ENCODE measurements at regions not wholly inside any gene's neighbourhood (a gene's known extent, or its start where the extent isn't known, plus 50 kb on each side); places are given as distances from the start of the nearest gene placed in this dataset.
"Not testable (repeated sequence)": the region's sequence is repeated elsewhere in the genome, so short reads cannot be mapped to it uniquely, and the experiment has no call there.

- DNase-seq (ENCODE audit: low spot score): no peak
These were observed 228.3 kb upstream of the WSB1 start for GRCh38 chr17:27065588-27065987.

- no peak for DNase-seq (ENCODE audit: low spot score)
These were observed 227.6 kb upstream of the WSB1 start for GRCh38 chr17:27066315-27066714.

- DNase-seq (ENCODE audit: low spot score): no peak
These were observed 223.9 kb upstream of the WSB1 start for GRCh38 chr17:27069842-27070508.

GRCh38 chr17:27070836-27071235, 223.1 kb upstream of the WSB1 start:
- DNase-seq (ENCODE audit: low spot score): no peak

GRCh38 chr17:27072885-27073284, 221.0 kb upstream of the WSB1 start:
- DNase-seq (ENCODE audit: low spot score): no peak

GRCh38 chr17:27076814-27077213, 217.1 kb upstream of the WSB1 start:
- no peak for DNase-seq (ENCODE audit: low spot score)

GRCh38 chr17:27078296-27078695, 215.6 kb upstream of the WSB1 start:
- DNase-seq (ENCODE audit: low spot score): no peak

GRCh38 chr17:27079660-27080059, 214.3 kb upstream of the WSB1 start:
- no peak for DNase-seq (ENCODE audit: low spot score)

GRCh38 chr17:27081002-27081638, 212.8 kb upstream of the WSB1 start:
- DNase-seq (ENCODE audit: low spot score): no peak

GRCh38 chr17:27082023-27082774, 211.7 kb upstream of the WSB1 start:
- no peak for DNase-seq (ENCODE audit: low spot score)

GRCh38 chr17:27082775-27083154, 211.1 kb upstream of the WSB1 start:
- no peak for DNase-seq (ENCODE audit: low spot score)

GRCh38 chr17:27083408-27084185, 210.3 kb upstream of the WSB1 start:
- no peak for DNase-seq (ENCODE audit: low spot score)

GRCh38 chr17:27085517-27085916, 208.4 kb upstream of the WSB1 start:
- DNase-seq (ENCODE audit: low spot score): no peak

GRCh38 chr17:27086526-27086925, 207.4 kb upstream of the WSB1 start:
- DNase-seq (ENCODE audit: low spot score): no peak

- no peak for DNase-seq (ENCODE audit: low spot score)
These were observed 205.8 kb upstream of the WSB1 start for GRCh38 chr17:27087935-27088766.

- DNase-seq (ENCODE audit: low spot score): no peak
These were observed 205.2 kb upstream of the WSB1 start for GRCh38 chr17:27088767-27089078.

GRCh38 chr17:27089079-27089928, 204.6 kb upstream of the WSB1 start:
- not testable (repeated sequence) for DNase-seq (ENCODE audit: low spot score)

GRCh38 chr17:27089929-27090247, 204.0 kb upstream of the WSB1 start:
- DNase-seq (ENCODE audit: low spot score): no peak

- DNase-seq (ENCODE audit: low spot score): not testable (repeated sequence)
These were observed 203.4 kb upstream of the WSB1 start for GRCh38 chr17:27090450-27091042.

- no peak for DNase-seq (ENCODE audit: low spot score)
These were observed 202.8 kb upstream of the WSB1 start for GRCh38 chr17:27091043-27091497.
